ENCODE measurements at regions not wholly inside any gene's neighbourhood (a gene's known extent, or its start where the extent isn't known, plus 50 kb on each side); places are given as distances from the start of the nearest gene placed in this dataset.

DNA sequence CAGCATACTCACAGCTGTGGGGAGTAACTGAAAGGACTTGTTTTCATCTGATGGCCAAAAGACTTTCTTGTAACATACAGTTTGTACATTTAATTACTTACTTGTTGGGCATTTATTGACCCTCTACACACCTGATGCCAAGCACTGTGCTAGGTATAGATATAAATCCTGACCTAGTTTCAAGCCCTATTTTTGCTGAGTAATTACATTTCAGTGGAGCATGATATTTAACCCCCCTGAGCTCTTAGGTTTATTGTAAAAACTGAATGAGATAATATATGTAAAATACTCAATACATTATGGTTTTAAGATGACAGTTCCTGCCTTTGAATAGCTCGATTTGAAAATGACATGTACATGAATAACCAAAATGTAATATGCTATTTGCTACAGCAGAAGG, 68.1 kb upstream of the SLC12A2 start:
- TF ChIP-seq ZNF24 (IDR thresholded peaks at IDR 0.05) (no peak), ZNF217 (IDR thresholded peaks at IDR 0.05) (no peak), EP300 (IDR thresholded peaks at IDR 0.05; ENCODE audit: borderline replicate concordance in 1 of 2, control insufficient read depth in 1 of 2, low read depth in 2 of 2, low read length in 2 of 2) (no peak), RFX5 (IDR thresholded peaks at IDR 0.05; ENCODE audit: low read depth, low read length) (no peak), HDAC2 (IDR thresholded peaks at IDR 0.05) (no peak), POLR2A (IDR thresholded peaks at IDR 0.05; ENCODE audit: low read depth, low read length) (no peak), SRF (IDR thresholded peaks at IDR 0.05; ENCODE audit: low read depth in 2 of 2, low read length in 2 of 2) (no peak), ZSCAN29 (IDR thresholded peaks at IDR 0.05) (no peak), ZBED1 (IDR thresholded peaks at IDR 0.05; ENCODE audit: borderline replicate concordance) (no peak)
- TF ChIP-seq, protein P1, sequence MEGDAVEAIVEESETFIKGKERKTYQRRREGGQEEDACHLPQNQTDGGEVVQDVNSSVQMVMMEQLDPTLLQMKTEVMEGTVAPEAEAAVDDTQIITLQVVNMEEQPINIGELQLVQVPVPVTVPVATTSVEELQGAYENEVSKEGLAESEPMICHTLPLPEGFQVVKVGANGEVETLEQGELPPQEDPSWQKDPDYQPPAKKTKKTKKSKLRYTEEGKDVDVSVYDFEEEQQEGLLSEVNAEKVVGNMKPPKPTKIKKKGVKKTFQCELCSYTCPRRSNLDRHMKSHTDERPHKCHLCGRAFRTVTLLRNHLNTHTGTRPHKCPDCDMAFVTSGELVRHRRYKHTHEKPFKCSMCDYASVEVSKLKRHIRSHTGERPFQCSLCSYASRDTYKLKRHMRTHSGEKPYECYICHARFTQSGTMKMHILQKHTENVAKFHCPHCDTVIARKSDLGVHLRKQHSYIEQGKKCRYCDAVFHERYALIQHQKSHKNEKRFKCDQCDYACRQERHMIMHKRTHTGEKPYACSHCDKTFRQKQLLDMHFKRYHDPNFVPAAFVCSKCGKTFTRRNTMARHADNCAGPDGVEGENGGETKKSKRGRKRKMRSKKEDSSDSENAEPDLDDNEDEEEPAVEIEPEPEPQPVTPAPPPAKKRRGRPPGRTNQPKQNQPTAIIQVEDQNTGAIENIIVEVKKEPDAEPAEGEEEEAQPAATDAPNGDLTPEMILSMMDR (IDR thresholded peaks at IDR 0.05 in 2 of 3, conservative IDR thresholded peaks at IDR 0.05 in 1 of 3; ENCODE audit: control insufficient read depth in 2 of 3, extremely low read depth in 1 of 3, insufficient read depth in 1 of 3, low read depth in 3 of 3, low read length in 3 of 3), result no peak
- TF ChIP-seq, protein P2, sequence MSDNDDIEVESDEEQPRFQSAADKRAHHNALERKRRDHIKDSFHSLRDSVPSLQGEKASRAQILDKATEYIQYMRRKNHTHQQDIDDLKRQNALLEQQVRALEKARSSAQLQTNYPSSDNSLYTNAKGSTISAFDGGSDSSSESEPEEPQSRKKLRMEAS (IDR thresholded peaks at IDR 0.05; ENCODE audit: low read depth, low read length), result no peak
- TF ChIP-seq, protein P3, sequence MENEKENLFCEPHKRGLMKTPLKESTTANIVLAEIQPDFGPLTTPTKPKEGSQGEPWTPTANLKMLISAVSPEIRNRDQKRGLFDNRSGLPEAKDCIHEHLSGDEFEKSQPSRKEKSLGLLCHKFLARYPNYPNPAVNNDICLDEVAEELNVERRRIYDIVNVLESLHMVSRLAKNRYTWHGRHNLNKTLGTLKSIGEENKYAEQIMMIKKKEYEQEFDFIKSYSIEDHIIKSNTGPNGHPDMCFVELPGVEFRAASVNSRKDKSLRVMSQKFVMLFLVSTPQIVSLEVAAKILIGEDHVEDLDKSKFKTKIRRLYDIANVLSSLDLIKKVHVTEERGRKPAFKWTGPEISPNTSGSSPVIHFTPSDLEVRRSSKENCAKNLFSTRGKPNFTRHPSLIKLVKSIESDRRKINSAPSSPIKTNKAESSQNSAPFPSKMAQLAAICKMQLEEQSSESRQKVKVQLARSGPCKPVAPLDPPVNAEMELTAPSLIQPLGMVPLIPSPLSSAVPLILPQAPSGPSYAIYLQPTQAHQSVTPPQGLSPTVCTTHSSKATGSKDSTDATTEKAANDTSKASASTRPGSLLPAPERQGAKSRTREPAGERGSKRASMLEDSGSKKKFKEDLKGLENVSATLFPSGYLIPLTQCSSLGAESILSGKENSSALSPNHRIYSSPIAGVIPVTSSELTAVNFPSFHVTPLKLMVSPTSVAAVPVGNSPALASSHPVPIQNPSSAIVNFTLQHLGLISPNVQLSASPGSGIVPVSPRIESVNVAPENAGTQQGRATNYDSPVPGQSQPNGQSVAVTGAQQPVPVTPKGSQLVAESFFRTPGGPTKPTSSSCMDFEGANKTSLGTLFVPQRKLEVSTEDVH (IDR thresholded peaks at IDR 0.05; ENCODE audit: low read depth, partially characterized antibody), result no peak

Measured in GM12878 (cell line).